HG02678 (cell line): ENCODE measurements at regions not wholly inside any gene's neighbourhood (a gene's known extent, or its start where the extent isn't known, plus 50 kb on each side); places are given as distances from the start of the nearest gene placed in this dataset.

Experiments
- ATAC-seq: cut with Tn5 transposase; IDR thresholded peaks from one replicate; pipeline ENCODE4 v1.9.1; 2021; ENCODE audit warnings: mild to moderate bottlenecking, moderate library complexity; ENCODE audit not compliant: unreplicated experiment

- no peak for ATAC-seq
These were observed 1085.6 kb upstream of the TENM3 start for GRCh38 chr4:181157647-181158046.

- no peak for ATAC-seq
These were observed 1084.2 kb upstream of the TENM3 start for GRCh38 chr4:181158971-181159370.

GRCh38 chr4:181161669-181162068 lies 1081.5 kb upstream of the TENM3 start:
- ATAC-seq, result no peak

GRCh38 chr4:181162266-181162665 lies 1080.9 kb upstream of the TENM3 start:
- no peak for ATAC-seq

GRCh38 chr4:181162676-181163075 lies 1080.5 kb upstream of the TENM3 start:
- ATAC-seq, result no peak

- no peak for ATAC-seq
These were observed 1076.3 kb upstream of the TENM3 start for GRCh38 chr4:181166742-181167399.

GRCh38 chr4:181168011-181168805 lies 1075.0 kb upstream of the TENM3 start:
- ATAC-seq, result no peak

GRCh38 chr4:181173046-181173445 lies 1070.2 kb upstream of the TENM3 start:
- ATAC-seq, result no peak

- ATAC-seq, result no peak
These were observed 1066.9 kb upstream of the TENM3 start for GRCh38 chr4:181176306-181176705.

GRCh38 chr4:181181331-181181730 lies 1061.9 kb upstream of the TENM3 start:
- ATAC-seq, result no peak

- no peak for ATAC-seq
These were observed 1053.5 kb upstream of the TENM3 start for GRCh38 chr4:181189751-181190150.

GRCh38 chr4:181193131-181193930 lies 1049.9 kb upstream of the TENM3 start:
- ATAC-seq, result no peak

- no peak for ATAC-seq
These were observed 1049.1 kb upstream of the TENM3 start for GRCh38 chr4:181194096-181194495.

- no peak for ATAC-seq
These were observed 1043.1 kb upstream of the TENM3 start for GRCh38 chr4:181200076-181200475.

- no peak for ATAC-seq
These were observed 1041.0 kb upstream of the TENM3 start for GRCh38 chr4:181202240-181202639.

GRCh38 chr4:181204109-181204508 lies 1039.1 kb upstream of the TENM3 start:
- no peak for ATAC-seq

GRCh38 chr4:181213551-181213950 lies 1029.7 kb upstream of the TENM3 start:
- ATAC-seq, result no peak

GRCh38 chr4:181216501-181216900 lies 1026.7 kb upstream of the TENM3 start:
- ATAC-seq, result no peak

- no peak for ATAC-seq
These were observed 1023.3 kb upstream of the TENM3 start for GRCh38 chr4:181219783-181220416.

GRCh38 chr4:181224852-181225251 lies 1018.4 kb upstream of the TENM3 start:
- no peak for ATAC-seq

GRCh38 chr4:181225616-181226261 lies 1017.5 kb upstream of the TENM3 start:
- ATAC-seq, result no peak
